ENCODE measurements at regions not wholly inside any gene's neighbourhood (a gene's known extent, or its start where the extent isn't known, plus 50 kb on each side); places are given as distances from the start of the nearest gene placed in this dataset.

- H3K9me3 Mint-ChIP-seq, result peaks cover 11% of the 10 kb centered on the region
- ATAC-seq, result no peak
- H3K27me3 Mint-ChIP-seq, result no peaks in the 10 kb centered on the region
- H3K4me3 Mint-ChIP-seq, result no peak overlapping the region
- no peaks in the 10 kb centered on the region for H3K4me1 Mint-ChIP-seq
- no peaks in the 10 kb centered on the region for H3K36me3 Mint-ChIP-seq
- H3K27ac Mint-ChIP-seq, result no peak overlapping the region
Observed at GRCh38 chr9:26471261-26471660, 421.3 kb downstream of the CAAP1 start.

DNA sequence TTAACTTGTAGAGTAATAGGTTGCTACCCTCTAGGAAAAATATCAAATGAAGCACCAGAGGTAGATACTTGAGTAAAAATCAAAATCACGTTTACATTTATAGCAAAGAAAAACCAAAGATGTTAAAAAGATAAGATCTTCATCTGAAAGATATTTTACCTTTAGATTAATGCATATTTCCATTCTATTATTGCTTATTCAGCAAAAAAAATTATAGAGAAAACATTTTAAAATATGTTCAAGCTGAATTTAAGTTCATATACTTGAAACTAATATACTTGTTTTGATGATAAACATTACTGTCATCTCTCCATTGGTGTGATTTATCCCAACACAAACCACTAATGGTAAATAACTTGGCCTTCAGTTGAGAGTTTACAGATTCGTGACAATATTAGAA, 422.3 kb downstream of the CAAP1 start:
- H3K27ac Mint-ChIP-seq, result no peak overlapping the region
- no peaks in the 10 kb centered on the region for H3K36me3 Mint-ChIP-seq
- H3K9me3 Mint-ChIP-seq, result peaks cover 10% of the 10 kb centered on the region
- H3K4me1 Mint-ChIP-seq, result no peaks in the 10 kb centered on the region
- no peak for ATAC-seq
- no peak overlapping the region for H3K4me3 Mint-ChIP-seq
- H3K27me3 Mint-ChIP-seq, result no peaks in the 10 kb centered on the region

- Mint-ChIP-seq H3K4me1 (no peaks in the 10 kb centered on the region), H3K4me3 (no peak overlapping the region), H3K9me3 (peaks cover 7% of the 10 kb centered on the region), H3K27me3 (no peaks in the 10 kb centered on the region), H3K27ac (no peak overlapping the region), H3K36me3 (no peaks in the 10 kb centered on the region)
- no peak for ATAC-seq
Observed at GRCh38 chr9:26463837-26464236, 428.8 kb downstream of the CAAP1 start.

DNA sequence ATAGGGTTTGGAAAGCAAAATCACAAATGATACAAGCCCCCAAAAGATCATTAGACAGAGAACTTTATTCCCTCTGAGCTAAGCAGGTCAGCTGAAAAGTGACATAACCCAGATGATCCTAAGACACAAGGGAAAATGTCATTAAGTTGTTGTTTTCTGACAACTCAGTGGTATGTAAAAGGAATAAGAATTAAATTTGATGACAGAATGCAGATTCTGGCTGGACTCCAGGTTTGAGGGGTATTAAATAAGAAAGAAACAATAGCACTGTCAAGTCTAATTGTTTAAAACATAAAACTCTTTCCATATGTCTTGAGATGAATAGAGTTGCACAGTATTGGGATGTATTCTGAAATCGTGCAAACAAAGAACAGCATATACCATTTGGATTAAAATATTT, 429.9 kb downstream of the CAAP1 start:
- H3K36me3 Mint-ChIP-seq, result no peaks in the 10 kb centered on the region
- H3K4me1 Mint-ChIP-seq, result no peaks in the 10 kb centered on the region
- H3K27ac Mint-ChIP-seq, result no peak overlapping the region
- H3K27me3 Mint-ChIP-seq, result no peaks in the 10 kb centered on the region
- H3K4me3 Mint-ChIP-seq, result no peak overlapping the region
- ATAC-seq, result no peak
- H3K9me3 Mint-ChIP-seq, result peaks cover 5% of the 10 kb centered on the region

GRCh38 chr9:26462213-26462612, 430.4 kb downstream of the CAAP1 start:
- no peak for ATAC-seq
- peaks cover 5% of the 10 kb centered on the region for H3K9me3 Mint-ChIP-seq
- H3K36me3 Mint-ChIP-seq, result no peaks in the 10 kb centered on the region
- H3K27ac Mint-ChIP-seq, result no peak overlapping the region
- no peaks in the 10 kb centered on the region for H3K27me3 Mint-ChIP-seq
- no peak overlapping the region for H3K4me3 Mint-ChIP-seq
- no peaks in the 10 kb centered on the region for H3K4me1 Mint-ChIP-seq

DNA sequence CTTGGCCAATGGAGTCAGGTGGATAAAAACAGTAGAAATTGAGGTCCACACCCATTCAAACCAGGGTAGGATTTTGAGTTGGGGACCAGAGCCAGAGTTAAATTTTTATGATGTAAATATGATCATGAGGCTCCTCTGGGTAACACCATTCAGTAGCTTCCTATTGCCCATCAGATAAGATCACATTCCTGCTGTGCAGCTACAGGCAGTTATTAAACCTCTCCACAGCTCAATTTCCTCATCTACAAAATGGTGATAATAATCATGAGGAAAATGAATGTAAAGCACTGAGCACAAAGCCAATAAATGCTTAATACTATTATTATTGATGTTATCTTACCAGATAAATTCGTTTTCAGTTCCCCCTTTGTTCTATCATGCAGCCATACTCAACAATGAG, 432.0 kb downstream of the CAAP1 start:
- no peak for ATAC-seq
- H3K36me3 Mint-ChIP-seq, result no peaks in the 10 kb centered on the region
- no peaks in the 10 kb centered on the region for H3K27me3 Mint-ChIP-seq
- H3K4me3 Mint-ChIP-seq, result no peak overlapping the region
- H3K27ac Mint-ChIP-seq, result no peak overlapping the region
- peaks cover 3% of the 10 kb centered on the region for H3K9me3 Mint-ChIP-seq
- H3K4me1 Mint-ChIP-seq, result no peaks in the 10 kb centered on the region

DNA sequence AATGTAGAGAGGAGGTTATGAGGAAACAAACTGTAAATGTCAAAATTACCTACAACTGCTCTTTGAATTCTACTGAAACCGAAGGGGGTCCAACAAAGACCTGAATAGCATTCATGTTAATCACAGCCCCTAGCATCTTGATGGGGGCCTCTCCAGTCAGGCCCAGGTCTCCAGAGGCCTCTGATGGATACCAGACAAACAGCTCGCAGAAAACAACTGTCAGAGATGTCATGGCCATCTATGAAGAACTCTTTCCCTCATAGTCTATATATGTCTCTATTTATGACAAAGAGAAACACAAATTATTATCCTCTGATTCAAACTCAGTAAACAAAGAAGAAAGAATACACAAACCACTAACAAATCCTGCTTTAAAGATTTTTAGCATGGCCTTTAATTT, 432.6 kb downstream of the CAAP1 start:
- no peaks in the 10 kb centered on the region for H3K4me1 Mint-ChIP-seq
- H3K4me3 Mint-ChIP-seq, result no peak overlapping the region
- no peaks in the 10 kb centered on the region for H3K36me3 Mint-ChIP-seq
- H3K27me3 Mint-ChIP-seq, result no peaks in the 10 kb centered on the region
- no peak overlapping the region for H3K27ac Mint-ChIP-seq
- ATAC-seq, result no peak
- H3K9me3 Mint-ChIP-seq, result no peaks in the 10 kb centered on the region

- H3K27me3 Mint-ChIP-seq, result no peaks in the 10 kb centered on the region
- no peak overlapping the region for H3K4me3 Mint-ChIP-seq
- H3K36me3 Mint-ChIP-seq, result no peaks in the 10 kb centered on the region
- H3K27ac Mint-ChIP-seq, result no peak overlapping the region
- H3K4me1 Mint-ChIP-seq, result no peaks in the 10 kb centered on the region
- H3K9me3 Mint-ChIP-seq, result no peaks in the 10 kb centered on the region
- ATAC-seq, result no peak
Observed at GRCh38 chr9:26458054-26458453, 434.5 kb downstream of the CAAP1 start.

DNA sequence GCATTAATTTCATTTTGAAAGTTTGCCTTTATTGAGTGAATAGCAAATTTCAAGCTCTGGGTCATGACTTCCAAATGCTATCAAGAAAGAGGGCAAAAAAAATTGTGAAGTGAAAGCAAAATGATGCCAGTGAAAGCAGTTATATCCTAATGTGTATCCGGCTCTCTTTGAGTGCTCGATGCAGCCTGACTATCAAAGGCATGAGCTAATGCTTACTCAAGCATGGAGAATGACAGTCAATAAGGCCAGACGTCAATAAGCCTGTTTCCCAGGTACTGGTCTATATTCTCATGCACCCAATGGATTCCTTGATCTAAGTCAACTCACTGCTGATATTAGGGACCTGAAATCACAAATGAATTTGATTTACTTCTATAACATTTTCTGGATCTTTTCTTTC, 435.5 kb downstream of the CAAP1 start:
- no peaks in the 10 kb centered on the region for H3K27me3 Mint-ChIP-seq
- no peak for ATAC-seq
- peaks cover 4% of the 10 kb centered on the region for H3K9me3 Mint-ChIP-seq
- H3K27ac Mint-ChIP-seq, result no peak overlapping the region
- H3K36me3 Mint-ChIP-seq, result no peaks in the 10 kb centered on the region
- no peak overlapping the region for H3K4me3 Mint-ChIP-seq
- no peaks in the 10 kb centered on the region for H3K4me1 Mint-ChIP-seq

DNA sequence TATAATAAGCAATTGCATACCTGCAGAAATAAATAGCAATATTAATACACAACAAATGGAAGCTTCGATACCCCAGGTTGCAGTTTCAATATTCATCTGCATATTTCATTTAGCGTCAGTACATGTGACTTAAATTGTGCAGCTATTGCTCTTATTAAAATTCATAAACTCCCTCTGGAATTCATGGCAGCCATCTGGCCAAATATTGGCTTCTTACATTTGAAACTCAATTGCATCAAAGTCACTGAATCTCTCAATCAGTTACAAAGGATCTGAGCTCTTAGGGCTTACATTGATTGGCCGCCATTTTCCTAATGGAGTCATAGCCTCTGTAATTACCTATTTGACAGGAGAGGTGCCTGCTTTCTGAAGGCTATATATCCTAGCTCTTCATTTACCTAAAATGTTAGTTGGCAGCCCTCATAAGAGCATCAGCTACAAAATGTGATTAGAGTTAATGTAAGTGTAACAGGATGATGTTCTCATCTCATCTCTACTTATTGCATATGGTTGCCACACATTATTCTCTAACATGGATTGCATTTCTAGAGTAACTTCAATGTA, 453.5 kb downstream of the CAAP1 start:
- Mint-ChIP-seq H3K36me3 (no peaks in the 10 kb centered on the region), H3K27ac (no peak overlapping the region), H3K9me3 (no peaks in the 10 kb centered on the region), H3K4me3 (no peak overlapping the region), H3K27me3 (no peaks in the 10 kb centered on the region), H3K4me1 (no peaks in the 10 kb centered on the region)
- ATAC-seq, result no peak

- H3K4me3 Mint-ChIP-seq, result no peak overlapping the region
- no peaks in the 10 kb centered on the region for H3K9me3 Mint-ChIP-seq
- H3K4me1 Mint-ChIP-seq, result no peaks in the 10 kb centered on the region
- no peak overlapping the region for H3K27ac Mint-ChIP-seq
- ATAC-seq, result no peak
- H3K27me3 Mint-ChIP-seq, result no peaks in the 10 kb centered on the region
- H3K36me3 Mint-ChIP-seq, result no peaks in the 10 kb centered on the region
Observed at GRCh38 chr9:26437056-26437711, 455.4 kb downstream of the CAAP1 start.

- peaks cover 3% of the 10 kb centered on the region for H3K9me3 Mint-ChIP-seq
- no peaks in the 10 kb centered on the region for H3K36me3 Mint-ChIP-seq
- H3K27ac Mint-ChIP-seq, result no peak overlapping the region
Observed at GRCh38 chr9:26426551-26427131, 466.0 kb downstream of the CAAP1 start.

DNA sequence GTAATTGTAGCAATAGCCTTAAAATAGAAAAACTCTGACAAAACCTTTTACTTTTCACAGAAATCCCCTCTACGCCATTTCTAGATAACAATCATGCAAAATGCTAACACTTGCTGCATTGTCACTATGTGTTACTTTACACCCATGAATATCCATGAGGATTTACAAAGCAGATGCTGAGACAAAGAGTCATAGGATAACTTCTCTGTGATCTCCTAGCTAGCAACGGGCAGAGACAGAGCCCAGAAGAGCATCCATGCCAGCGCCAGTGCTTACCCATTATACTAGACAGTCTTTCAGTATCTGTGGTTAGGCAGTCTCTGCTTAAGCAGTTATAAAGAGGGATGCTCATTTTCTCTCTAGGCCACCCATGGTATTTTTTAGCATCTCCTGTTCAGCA, 474.1 kb downstream of the CAAP1 start:
- Mint-ChIP-seq H3K9me3 (no peaks in the 10 kb centered on the region), H3K27me3 (no peaks in the 10 kb centered on the region)

More at GRCh38 chr9:26426551-26427131, 466.0 kb downstream of the CAAP1 start:
- Mint-ChIP-seq H3K4me3 (no peak overlapping the region), H3K27me3 (no peaks in the 10 kb centered on the region), H3K4me1 (no peaks in the 10 kb centered on the region)
- no peak for ATAC-seq

DNA sequence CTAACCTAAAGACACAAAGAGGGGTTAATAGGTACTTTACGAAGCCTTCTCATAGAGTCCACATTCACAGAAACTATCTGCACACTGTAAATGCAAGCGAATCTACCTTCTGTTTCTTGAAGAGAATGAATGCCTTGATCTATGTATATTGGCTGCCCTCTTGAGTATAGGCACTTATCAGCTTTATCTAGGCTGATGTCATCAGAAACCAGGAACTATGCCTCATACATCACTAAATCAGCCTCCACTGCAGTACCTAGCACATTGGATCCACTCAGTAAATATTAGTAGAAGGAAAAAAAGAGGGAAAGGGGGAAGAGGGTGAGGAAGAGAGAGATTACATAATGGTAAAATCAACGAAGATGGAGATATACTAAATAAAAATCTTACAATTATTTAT, 477.1 kb downstream of the CAAP1 start:
- Mint-ChIP-seq H3K36me3 (no peaks in the 10 kb centered on the region), H3K27ac (no peak overlapping the region), H3K4me1 (no peaks in the 10 kb centered on the region), H3K27me3 (no peaks in the 10 kb centered on the region), H3K4me3 (no peak overlapping the region), H3K9me3 (no peaks in the 10 kb centered on the region)
- no peak for ATAC-seq

More for the DNA sequence above, 474.1 kb downstream of the CAAP1 start:
- ATAC-seq, result no peak
- H3K4me1 Mint-ChIP-seq, result no peaks in the 10 kb centered on the region
- H3K27ac Mint-ChIP-seq, result no peak overlapping the region
- no peaks in the 10 kb centered on the region for H3K36me3 Mint-ChIP-seq
- no peak overlapping the region for H3K4me3 Mint-ChIP-seq

DNA sequence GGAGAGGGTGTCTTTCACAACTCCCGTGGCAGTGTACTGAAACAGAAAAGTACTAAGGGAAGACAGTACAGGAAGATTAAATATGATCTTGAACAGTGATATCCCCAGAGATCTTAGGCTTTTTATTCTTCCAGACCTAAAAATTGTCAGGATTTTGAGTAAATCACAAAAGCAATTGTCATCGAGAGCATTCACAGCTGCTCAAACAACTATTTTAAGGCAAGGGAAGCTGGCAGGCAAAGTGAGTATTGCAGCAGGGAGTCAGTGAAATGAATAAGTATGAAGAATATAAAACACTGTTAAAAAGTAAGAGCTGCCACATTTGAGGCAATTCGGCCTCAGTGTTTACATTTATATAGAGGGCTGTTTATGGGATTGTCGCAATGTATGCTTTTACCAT, 479.0 kb downstream of the CAAP1 start:
- H3K4me3 Mint-ChIP-seq, result no peak overlapping the region
- ATAC-seq, result no peak
- H3K27me3 Mint-ChIP-seq, result no peaks in the 10 kb centered on the region
- no peaks in the 10 kb centered on the region for H3K36me3 Mint-ChIP-seq
- no peaks in the 10 kb centered on the region for H3K4me1 Mint-ChIP-seq
- no peaks in the 10 kb centered on the region for H3K9me3 Mint-ChIP-seq
- no peak overlapping the region for H3K27ac Mint-ChIP-seq

GRCh38 chr9:26412446-26412845, 480.2 kb downstream of the CAAP1 start:
- no peaks in the 10 kb centered on the region for H3K4me1 Mint-ChIP-seq
- H3K4me3 Mint-ChIP-seq, result no peak overlapping the region
- H3K36me3 Mint-ChIP-seq, result no peaks in the 10 kb centered on the region
- no peak for ATAC-seq
- H3K27me3 Mint-ChIP-seq, result no peaks in the 10 kb centered on the region
- H3K27ac Mint-ChIP-seq, result no peak overlapping the region
- peaks cover 2% of the 10 kb centered on the region for H3K9me3 Mint-ChIP-seq
